HL-60 (cell line): ENCODE measurements at regions not wholly inside any gene's neighbourhood (a gene's known extent, or its start where the extent isn't known, plus 50 kb on each side); places are given as distances from the start of the nearest gene placed in this dataset.

Source experiments
- DNase-seq, 2 experiments: peaks; one replicate each; pipeline ENCODE4 v3.0.0-alpha.2; 2010 to 2020; ENCODE audit warnings: low read depth in 1 of 2, low spot score in 1 of 2
- H3K27ac ChIP-seq: fragments of 250-450 bp; sonication (Bioruptor Pico); replicated peaks from 2 replicates; pipeline ENCODE4 v1.5.1; 2020; ENCODE audit warnings: mild to moderate bottlenecking, moderate library complexity
- H3K27me3 ChIP-seq: fragments of 250-450 bp; sonication (Bioruptor Pico); 2 replicates; pipeline ENCODE4 v1.5.1; 2021; ENCODE audit warnings: mild to moderate bottlenecking, moderate library complexity; ENCODE audit not compliant: insufficient read depth, poor library complexity, severe bottlenecking
- H3K4me3 ChIP-seq: replicated peaks from 2 replicates; pipeline ENCODE4 v1.5.1; 2011; ENCODE audit warnings: mild to moderate bottlenecking, control low read depth, low read length; ENCODE audit not compliant: insufficient read depth
- CTCF ChIP-seq: IDR thresholded peaks from one replicate; pipeline ENCODE4 v1.5.1; 2011; ENCODE audit warnings: low read length, control low read depth, inconsistent platforms; ENCODE audit not compliant: insufficient read depth
- GABPA ChIP-seq: IDR thresholded peaks from 2 replicates; pipeline ENCODE4 v1.6.1; 2012; ENCODE audit warnings: low read depth
- POLR2AphosphoS5 ChIP-seq: IDR thresholded peaks from 2 replicates; pipeline ENCODE4 v1.6.1; 2012; ENCODE audit warnings: low read depth
- REST ChIP-seq: IDR thresholded peaks from 2 replicates; pipeline ENCODE4 v1.6.1; 2012; ENCODE audit warnings: low read depth; ENCODE audit not compliant: insufficient replicate concordance
- SPI1 ChIP-seq: IDR thresholded peaks from 2 replicates; pipeline ENCODE4 v1.6.1; 2012; ENCODE audit warnings: low read depth, mild to moderate bottlenecking, borderline replicate concordance

- Histone ChIP-seq H3K4me3 (no peak overlapping the region), H3K27ac (no peak overlapping the region), H3K27me3 (no peaks in the 10 kb centered on the region)
- DNase-seq = no peak
- no peak for TF ChIP-seq GABPA
- TF ChIP-seq CTCF = no peak
- no peak for TF ChIP-seq POLR2AphosphoS5
- no peak for TF ChIP-seq REST
- TF ChIP-seq SPI1 = no peak
Observed at GRCh38 chr13:105940882-105941281, 594.6 kb downstream of the EFNB2 start.

- Histone ChIP-seq H3K4me3 (no peak overlapping the region), H3K27ac (no peak overlapping the region), H3K27me3 (no peaks in the 10 kb centered on the region)
- no peak for DNase-seq
- TF ChIP-seq CTCF = no peak
- TF ChIP-seq GABPA = no peak
- TF ChIP-seq REST = no peak
Observed at GRCh38 chr13:105937451-105937850, 598.0 kb downstream of the EFNB2 start.

GRCh38 chr13:105936816-105937215 is 598.6 kb downstream of the EFNB2 start:
- no peak for TF ChIP-seq SPI1
- no peak for TF ChIP-seq POLR2AphosphoS5
- TF ChIP-seq GABPA = no peak
- no peak for TF ChIP-seq CTCF
- TF ChIP-seq REST = no peak
- H3K27me3 ChIP-seq = no peaks in the 10 kb centered on the region
- H3K4me3 ChIP-seq = no peak overlapping the region
- H3K27ac ChIP-seq = no peak overlapping the region
- DNase-seq = no peak
